Brain microvascular endothelial cell (primary cell): ENCODE measurements at regions not wholly inside any gene's neighbourhood (a gene's known extent, or its start where the extent isn't known, plus 50 kb on each side); places are given as distances from the start of the nearest gene placed in this dataset.

ENCODE experiments used
- DNase-seq: peaks from one replicate; pipeline ENCODE4 v3.0.0-alpha.2; 2020
- H3K27ac ChIP-seq: fragments of 250-450 bp; sonication (Bioruptor Pico); 2 replicates; pipeline ENCODE4 v1.5.1; 2020; ENCODE audit warnings: mild to moderate bottlenecking, moderate library complexity
- H3K27me3 ChIP-seq: fragments of 250-450 bp; sonication (Bioruptor Pico); replicated peaks from 2 replicates; pipeline ENCODE4 v1.5.1; 2020; ENCODE audit warnings: mild to moderate bottlenecking
- H3K36me3 ChIP-seq: fragments of 250-450 bp; sonication (Bioruptor Pico); replicated peaks from 2 replicates; pipeline ENCODE4 v1.5.1; 2020; ENCODE audit warnings: mild to moderate bottlenecking
- H3K4me3 ChIP-seq: 2 replicates; pipeline ENCODE4 v1.5.1; 2011; ENCODE audit warnings: low read depth, mild to moderate bottlenecking, control low read depth, low read length, moderate library complexity
- CTCF ChIP-seq: IDR thresholded peaks from 2 replicates; pipeline ENCODE4 v1.5.1; 2011; ENCODE audit warnings: low read depth, mild to moderate bottlenecking, moderate library complexity, low read length, control low read depth, inconsistent platforms; ENCODE audit errors: missing control alignments
- in situ Hi-C: cut with HindIII; loops from 2 replicates; pipeline ENCODE4 v1.10.0; 2017; ENCODE audit warnings: low sequenced_read_pairs, low pct_ligation_motif_present

GRCh38 chr20:22403022-22403631 is 181.2 kb downstream of the FOXA2 start:
- in situ Hi-C loops: no loop called here
- Histone ChIP-seq H3K27ac (no peak overlapping the region), H3K4me3 (no peak overlapping the region)

GRCh38 chr20:22402550-22402949 is 181.8 kb downstream of the FOXA2 start:
- DNase-seq: no peak
- peaks cover 8% of the 10 kb centered on the region for H3K27me3 ChIP-seq
- no peak overlapping the region for H3K4me3 ChIP-seq
- H3K36me3 ChIP-seq: no peaks in the 10 kb centered on the region
- TF ChIP-seq CTCF: no peak
- H3K27ac ChIP-seq: no peak overlapping the region
- in situ Hi-C loops: no loop called here

More at GRCh38 chr20:22403022-22403631, 181.2 kb downstream of the FOXA2 start:
- no peak for DNase-seq
- peaks cover 8% of the 10 kb centered on the region for H3K27me3 ChIP-seq
- no peaks in the 10 kb centered on the region for H3K36me3 ChIP-seq
- no peak for TF ChIP-seq CTCF

GRCh38 chr20:22400440-22400839 is 183.9 kb downstream of the FOXA2 start:
- in situ Hi-C loops: no loop called here
- Histone ChIP-seq H3K4me3 (no peak overlapping the region), H3K27ac (no peak overlapping the region), H3K36me3 (no peaks in the 10 kb centered on the region), H3K27me3 (peaks cover 8% of the 10 kb centered on the region)
- no peak for TF ChIP-seq CTCF
- DNase-seq: no peak

- Histone ChIP-seq H3K27ac (no peak overlapping the region), H3K4me3 (no peak overlapping the region), H3K27me3 (no peaks in the 10 kb centered on the region), H3K36me3 (no peaks in the 10 kb centered on the region)
- no peak for DNase-seq
- in situ Hi-C loops: no loop called here
- no peak for TF ChIP-seq CTCF
Observed at GRCh38 chr20:22394583-22394982, 189.8 kb downstream of the FOXA2 start.

GRCh38 chr20:22390543-22390903 is 193.8 kb downstream of the FOXA2 start:
- DNase-seq: no peak
- TF ChIP-seq CTCF: no peak

More at GRCh38 chr20:22390543-22390903, 193.8 kb downstream of the FOXA2 start:
- no peak overlapping the region for H3K27ac ChIP-seq
- in situ Hi-C loops: no loop called here
- no peaks in the 10 kb centered on the region for H3K36me3 ChIP-seq
- H3K27me3 ChIP-seq: no peaks in the 10 kb centered on the region
- no peak overlapping the region for H3K4me3 ChIP-seq
